WI38 (cell line): ENCODE measurements at regions not wholly inside any gene's neighbourhood (a gene's known extent, or its start where the extent isn't known, plus 50 kb on each side); places are given as distances from the start of the nearest gene placed in this dataset.

Source experiments
- H3K4me3 ChIP-seq: 2 replicates; pipeline ENCODE4 v1.5.1; 2011; ENCODE audit warnings: low read depth, mild to moderate bottlenecking, control low read depth, low read length
- TF ChIP-seq, protein P1 (sequence below): IDR thresholded peaks from 2 replicates; pipeline ENCODE4 v1.5.1; 2012; ENCODE audit warnings: low read depth, mild to moderate bottlenecking, control low read depth, low read length

DNA sequence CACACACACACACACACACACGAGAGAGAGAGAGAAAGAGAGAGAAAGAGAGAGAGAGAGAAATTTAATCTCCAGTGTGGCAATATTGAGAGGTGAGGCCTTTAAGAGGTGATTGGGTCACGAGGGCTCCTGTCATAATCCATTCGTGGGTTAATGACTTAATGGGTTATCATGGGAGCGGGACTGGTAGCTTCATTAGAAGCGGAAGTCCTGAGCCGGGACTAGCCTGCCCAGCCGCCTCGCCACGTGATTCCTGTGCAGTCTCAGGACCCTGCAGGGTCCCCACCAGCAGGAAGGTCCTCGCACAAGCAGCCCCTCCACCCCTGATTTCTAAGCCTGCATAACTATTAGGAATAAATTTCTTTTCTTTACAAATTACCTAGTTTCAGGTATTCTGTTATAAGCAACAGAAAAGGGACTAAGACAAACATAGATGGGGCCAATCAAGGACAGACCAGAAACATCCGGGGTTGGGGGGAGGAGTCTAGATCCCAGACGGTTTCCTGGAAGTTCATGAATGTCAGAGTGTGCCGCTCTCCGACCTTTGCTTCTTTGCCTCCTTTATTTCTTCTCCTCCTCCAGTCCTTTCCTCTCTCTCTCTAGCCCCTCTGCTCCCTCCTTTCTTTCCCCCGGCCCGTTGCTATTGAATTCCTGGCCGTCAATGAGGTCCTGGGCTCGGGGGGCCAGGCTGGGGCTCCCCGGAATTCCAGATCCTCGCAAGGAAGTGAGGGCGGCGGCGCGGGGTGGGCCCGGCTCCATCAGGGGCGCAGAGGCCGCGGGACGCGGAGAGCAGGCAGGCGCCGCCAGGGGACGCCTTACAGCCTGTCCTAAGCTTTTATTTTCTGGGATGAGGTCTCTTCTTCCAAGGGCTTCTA is 146.8 kb downstream of the CYP26A1 start:
- no peak overlapping the region for H3K4me3 ChIP-seq
- TF ChIP-seq, protein P1, sequence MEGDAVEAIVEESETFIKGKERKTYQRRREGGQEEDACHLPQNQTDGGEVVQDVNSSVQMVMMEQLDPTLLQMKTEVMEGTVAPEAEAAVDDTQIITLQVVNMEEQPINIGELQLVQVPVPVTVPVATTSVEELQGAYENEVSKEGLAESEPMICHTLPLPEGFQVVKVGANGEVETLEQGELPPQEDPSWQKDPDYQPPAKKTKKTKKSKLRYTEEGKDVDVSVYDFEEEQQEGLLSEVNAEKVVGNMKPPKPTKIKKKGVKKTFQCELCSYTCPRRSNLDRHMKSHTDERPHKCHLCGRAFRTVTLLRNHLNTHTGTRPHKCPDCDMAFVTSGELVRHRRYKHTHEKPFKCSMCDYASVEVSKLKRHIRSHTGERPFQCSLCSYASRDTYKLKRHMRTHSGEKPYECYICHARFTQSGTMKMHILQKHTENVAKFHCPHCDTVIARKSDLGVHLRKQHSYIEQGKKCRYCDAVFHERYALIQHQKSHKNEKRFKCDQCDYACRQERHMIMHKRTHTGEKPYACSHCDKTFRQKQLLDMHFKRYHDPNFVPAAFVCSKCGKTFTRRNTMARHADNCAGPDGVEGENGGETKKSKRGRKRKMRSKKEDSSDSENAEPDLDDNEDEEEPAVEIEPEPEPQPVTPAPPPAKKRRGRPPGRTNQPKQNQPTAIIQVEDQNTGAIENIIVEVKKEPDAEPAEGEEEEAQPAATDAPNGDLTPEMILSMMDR: no peak

DNA sequence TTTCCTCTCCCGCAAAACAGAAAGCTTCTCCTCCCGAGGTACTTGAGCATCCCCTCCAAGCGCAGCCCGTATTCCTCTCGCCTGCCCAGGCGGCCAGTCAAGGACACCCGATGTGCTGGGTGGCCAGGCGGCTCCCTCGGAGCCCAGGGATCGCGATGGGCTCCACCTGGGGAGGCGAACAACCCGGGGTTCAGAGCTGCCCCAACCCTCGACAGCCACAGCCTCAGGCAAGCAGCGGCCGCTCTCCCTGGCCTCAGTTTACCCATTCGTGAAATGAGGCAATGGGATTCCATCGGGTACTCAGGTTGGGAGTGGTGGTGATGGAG is 147.4 kb downstream of the CYP26A1 start:
- H3K4me3 ChIP-seq: no peak overlapping the region
- TF ChIP-seq, protein P1: no peak

DNA sequence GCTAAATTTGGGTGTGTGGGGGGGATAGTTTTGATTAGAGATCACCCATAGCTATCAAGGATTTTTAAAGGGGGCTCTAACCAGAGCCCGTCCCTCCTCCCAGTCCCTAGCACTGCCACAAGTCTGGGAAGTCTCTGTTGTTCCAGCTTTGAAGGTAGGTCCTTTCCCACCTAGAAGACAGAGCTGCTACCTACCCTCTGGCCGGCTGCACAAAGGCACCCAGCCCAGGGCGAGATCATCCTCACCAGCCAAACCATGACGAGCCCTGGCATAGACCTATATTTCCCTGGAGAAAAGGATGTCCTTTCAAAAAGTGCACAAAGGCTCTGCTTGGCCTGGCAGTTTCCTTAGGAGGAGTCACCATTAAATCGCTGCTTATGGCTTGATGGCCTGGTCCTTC is 147.8 kb downstream of the CYP26A1 start:
- TF ChIP-seq, protein P1: no peak
- no peak overlapping the region for H3K4me3 ChIP-seq

DNA sequence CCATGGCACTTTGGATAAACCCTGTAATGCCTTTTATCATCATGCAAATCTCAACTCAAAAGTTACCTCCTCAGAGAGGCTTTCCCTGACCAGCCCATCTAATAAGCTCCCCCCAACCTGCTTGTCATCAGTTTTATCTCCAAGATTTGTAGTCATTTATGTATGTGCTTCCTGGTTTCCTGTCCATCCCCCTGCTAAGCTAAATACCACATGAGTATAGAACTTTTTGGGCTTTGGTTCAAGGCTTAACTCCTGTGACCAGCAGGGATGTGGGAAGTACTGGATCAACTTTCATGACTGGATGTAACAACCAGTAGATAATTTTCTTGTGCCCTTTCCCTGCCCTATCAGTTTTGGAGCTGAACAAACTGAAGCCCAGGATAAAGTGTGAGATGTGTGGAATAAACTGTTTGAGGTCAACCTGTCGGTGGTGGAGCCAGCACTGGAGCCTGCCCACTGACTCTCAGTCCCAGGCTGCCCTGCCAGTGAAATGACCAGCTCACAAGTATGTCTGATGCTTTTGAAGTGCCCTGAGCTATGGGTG is 148.6 kb downstream of the CYP26A1 start:
- TF ChIP-seq, protein P1: no peak
- no peak overlapping the region for H3K4me3 ChIP-seq

DNA sequence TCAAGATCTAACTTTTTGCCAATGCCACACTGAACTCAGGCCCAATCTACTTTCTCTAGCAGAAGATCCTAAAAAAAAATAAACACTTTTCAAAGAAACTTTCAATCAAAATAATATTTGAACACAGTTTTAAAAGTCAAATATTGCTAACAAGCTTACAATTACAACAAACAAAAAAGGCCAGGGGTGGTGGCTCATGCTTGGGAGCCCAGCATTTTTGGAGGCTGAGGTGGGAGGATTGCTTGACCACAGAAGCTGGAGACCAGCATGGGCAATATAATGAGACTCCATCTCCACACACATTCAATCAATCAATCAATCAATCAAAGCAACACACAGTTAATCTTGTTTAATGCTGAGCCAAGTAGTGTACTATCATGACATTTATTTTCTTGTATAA is 149.2 kb downstream of the CYP26A1 start:
- TF ChIP-seq, protein P1: no peak
- no peak overlapping the region for H3K4me3 ChIP-seq

DNA sequence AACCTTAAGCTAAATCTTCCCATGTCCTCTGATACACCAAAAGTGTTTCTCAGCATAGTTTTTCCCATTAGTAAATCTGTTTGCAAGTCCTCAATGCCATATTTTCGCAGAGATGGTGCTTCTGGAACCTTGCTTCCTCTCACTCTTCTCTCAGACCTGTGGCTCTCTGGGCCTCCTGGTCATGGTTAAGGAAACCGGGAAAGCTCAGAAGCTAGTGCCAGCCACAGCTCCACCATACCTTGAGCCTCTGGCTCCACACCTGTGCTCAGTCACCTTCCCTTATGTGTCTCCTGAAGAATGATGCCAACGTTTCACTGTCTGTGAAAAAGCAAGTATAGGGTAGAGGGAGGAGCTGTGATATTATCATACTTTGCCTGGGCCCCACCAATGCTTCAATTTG is 149.6 kb downstream of the CYP26A1 start:
- TF ChIP-seq, protein P1: no peak
- no peak overlapping the region for H3K4me3 ChIP-seq

DNA sequence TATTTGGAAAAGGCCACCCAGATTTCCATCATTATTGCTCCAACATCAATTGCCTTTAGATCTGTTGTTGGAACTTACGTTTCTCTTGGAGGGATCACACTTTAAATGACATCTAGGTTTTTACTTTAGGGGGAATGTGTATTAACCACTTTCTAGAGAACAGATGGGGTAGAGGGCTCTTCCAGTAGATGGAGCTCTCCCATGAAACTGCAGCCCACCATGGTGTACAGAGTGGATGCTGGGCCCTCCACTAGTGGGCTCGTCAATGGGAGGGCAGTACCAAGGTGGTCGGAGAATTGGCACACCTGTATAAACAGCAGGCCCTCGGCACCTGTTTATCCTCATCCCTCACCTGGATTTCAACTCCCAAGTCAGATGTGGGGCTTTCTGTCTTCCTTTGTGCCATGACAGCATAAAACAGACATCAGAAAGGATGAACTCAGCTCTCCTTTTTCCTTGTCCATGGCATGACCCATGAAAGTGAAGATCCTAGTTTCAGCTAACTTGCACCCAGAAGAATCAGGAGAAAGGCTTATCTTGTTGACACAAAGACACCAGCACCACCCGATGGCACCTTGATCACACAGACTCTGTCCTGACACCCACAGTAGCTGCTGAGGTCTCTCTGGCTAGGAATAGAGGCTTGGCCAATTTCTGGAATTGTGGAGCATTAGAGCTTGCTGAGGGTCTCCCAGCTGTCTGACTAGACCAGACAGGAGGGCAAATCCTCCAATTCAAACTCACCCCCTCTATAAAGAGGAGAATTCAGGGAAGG is 150.5 kb downstream of the CYP26A1 start:
- TF ChIP-seq, protein P1: no peak
- H3K4me3 ChIP-seq: no peak overlapping the region
